Trophoblast cell (in vitro differentiated cells and primary cell): ENCODE measurements at regions not wholly inside any gene's neighbourhood (a gene's known extent, or its start where the extent isn't known, plus 50 kb on each side); places are given as distances from the start of the nearest gene placed in this dataset.

Experiments used
- DNase-seq, 2 donors: peaks; one replicate each; pipeline ENCODE4 v3.0.0-alpha.2; 2016
- H2AFZ ChIP-seq: 2 replicates; pipeline ENCODE4 v1.6.1; 2013; ENCODE audit warnings: low read length, moderate library complexity, mild to moderate bottlenecking; ENCODE audit not compliant: insufficient read depth, poor library complexity
- H2AK5ac ChIP-seq: 2 replicates; pipeline ENCODE4 v1.6.1; 2013; ENCODE audit warnings: mild to moderate bottlenecking, low read length
- H2BK120ac ChIP-seq: 2 replicates; pipeline ENCODE4 v1.6.1; 2013; ENCODE audit warnings: low read length, mild to moderate bottlenecking, moderate library complexity; ENCODE audit not compliant: insufficient read depth, poor library complexity
- H2BK12ac ChIP-seq: 2 replicates; pipeline ENCODE4 v1.6.1; 2013; ENCODE audit warnings: mild to moderate bottlenecking, low read length, moderate library complexity
- H2BK5ac ChIP-seq: 2 replicates; pipeline ENCODE4 v1.6.1; 2013; ENCODE audit warnings: low read length, low read depth, moderate library complexity, mild to moderate bottlenecking; ENCODE audit not compliant: poor library complexity
- H3K14ac ChIP-seq: 2 replicates; pipeline ENCODE4 v1.6.1; 2013; ENCODE audit warnings: mild to moderate bottlenecking, low read length
- H3K18ac ChIP-seq: 2 replicates; pipeline ENCODE4 v1.6.1; 2013; ENCODE audit warnings: mild to moderate bottlenecking, low read length
- H3K23ac ChIP-seq: 2 replicates; pipeline ENCODE4 v1.6.1; 2013; ENCODE audit warnings: low read length
- H3K27ac ChIP-seq: 2 replicates; pipeline ENCODE4 v1.5.1; 2013; ENCODE audit warnings: low read depth, mild to moderate bottlenecking, inconsistent platforms, low read length, moderate library complexity
- H3K27me3 ChIP-seq: 2 replicates; pipeline ENCODE4 v1.6.1; 2013; ENCODE audit warnings: inconsistent platforms, mild to moderate bottlenecking, low read length, moderate library complexity; ENCODE audit not compliant: insufficient read depth
- H3K36me3 ChIP-seq, 2 experiments: 1 replicate in 1 of 2; 2 replicates in 1 of 2; pipeline ENCODE4 v1.6.1; 2013; ENCODE audit warnings: low read length in 2 of 2, mild to moderate bottlenecking in 2 of 2, moderate library complexity in 1 of 2; ENCODE audit not compliant: insufficient read depth in 2 of 2, control insufficient read depth in 1 of 2
- H3K4ac ChIP-seq: 2 replicates; pipeline ENCODE4 v1.6.1; 2013; ENCODE audit warnings: low read depth, mild to moderate bottlenecking, low read length, moderate library complexity
- H3K4me1 ChIP-seq, 2 experiments: 1 replicate in 1 of 2; 2 replicates in 1 of 2; pipeline ENCODE4 v1.6.1; 2013; ENCODE audit warnings: low read length in 2 of 2, mild to moderate bottlenecking in 2 of 2, moderate library complexity in 1 of 2; ENCODE audit not compliant: insufficient read depth in 2 of 2, control insufficient read depth in 1 of 2
- H3K4me2 ChIP-seq: 2 replicates; pipeline ENCODE4 v1.6.1; 2013; ENCODE audit warnings: inconsistent platforms, mild to moderate bottlenecking, low read length, moderate library complexity
- H3K4me3 ChIP-seq: 2 replicates; pipeline ENCODE4 v1.5.1; 2013; ENCODE audit warnings: mild to moderate bottlenecking, low read depth, low read length, inconsistent platforms
- H3K79me1 ChIP-seq: one replicate; pipeline ENCODE4 v1.6.1; 2013; ENCODE audit warnings: low read length
- H3K79me2 ChIP-seq: 2 replicates; pipeline ENCODE4 v1.6.1; 2013; ENCODE audit warnings: low read length, mild to moderate bottlenecking; ENCODE audit not compliant: control insufficient read depth, insufficient read depth, poor library complexity
- H3K9ac ChIP-seq: 2 replicates; pipeline ENCODE4 v1.6.1; 2013; ENCODE audit warnings: mild to moderate bottlenecking, low read length
- H3K9me3 ChIP-seq: 2 replicates; pipeline ENCODE4 v1.6.1; 2013; ENCODE audit warnings: low read depth, mild to moderate bottlenecking, control low read depth, inconsistent platforms, low read length; ENCODE audit not compliant: insufficient read depth
- H4K12ac ChIP-seq: 2 replicates; pipeline ENCODE4 v1.6.1; 2013; ENCODE audit warnings: low read depth, mild to moderate bottlenecking, low read length, moderate library complexity
- H4K8ac ChIP-seq: 2 replicates; pipeline ENCODE4 v1.6.1; 2013; ENCODE audit warnings: low read depth, mild to moderate bottlenecking, low read length, moderate library complexity
- H4K91ac ChIP-seq: one replicate; pipeline ENCODE4 v1.6.1; 2013; ENCODE audit warnings: low read depth, mild to moderate bottlenecking, low read length, moderate library complexity
- WGBS: extraction: QIAGEN DNeasy Blood & Tissue Kit; methylation state at CpG from one replicate; pipeline ENCODE4 v1.1.7; 2013; ENCODE audit warnings: missing lambda C conversion rate; ENCODE audit not compliant: insufficient read length, insufficient coverage; ENCODE audit errors: extremely low coverage; 5-methylcytosine and 5-hydroxymethylcytosine counted together

DNA sequence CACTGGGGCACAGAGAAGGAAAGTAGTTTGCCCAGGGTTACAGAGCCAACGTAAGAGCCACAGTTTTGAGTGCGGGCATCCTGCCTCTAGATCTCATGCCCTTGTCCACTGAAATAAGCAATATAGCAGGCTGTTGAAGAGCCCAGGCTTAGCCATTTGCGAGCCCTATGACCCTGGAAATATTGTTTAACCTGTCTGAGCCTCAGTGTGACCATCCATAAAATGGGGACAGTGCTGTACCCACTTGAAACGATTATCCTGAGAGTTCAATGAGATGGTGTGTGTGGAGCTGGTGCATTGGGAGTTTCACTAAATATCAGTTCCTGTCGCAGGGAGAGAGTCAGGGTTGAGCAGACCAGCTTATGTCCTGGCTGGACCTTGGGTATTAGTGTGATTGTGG, 173.1 kb upstream of the KCNG1 start:
- no peak overlapping the region for H2BK120ac ChIP-seq

DNA sequence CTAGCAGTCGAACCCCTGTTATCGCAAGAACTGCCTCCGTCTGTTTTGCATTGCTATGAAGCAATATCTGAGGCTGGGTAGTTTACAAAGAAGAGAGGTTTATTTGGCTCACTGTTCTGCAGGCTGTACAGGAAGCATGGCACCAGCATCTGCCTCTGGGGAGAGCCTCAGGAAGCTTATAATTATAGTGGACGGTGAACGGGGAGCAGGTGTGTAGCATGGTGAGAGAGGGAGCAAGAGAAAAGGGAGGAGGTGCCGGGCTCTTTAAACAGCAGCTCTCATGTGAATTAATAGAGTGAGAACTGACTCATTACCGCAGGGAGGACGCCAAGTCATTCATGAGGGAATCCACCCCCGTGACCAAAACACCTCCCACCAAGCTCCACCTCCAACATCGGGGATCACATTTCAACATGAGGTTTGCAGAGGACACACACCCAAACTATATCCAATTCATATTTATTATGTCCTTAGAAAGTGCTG, 172.6 kb upstream of the KCNG1 start:
- Histone ChIP-seq H3K79me1 (no peaks in the 10 kb centered on the region), H3K36me3 (no peaks in the 10 kb centered on the region), H3K27me3 (no peaks in the 10 kb centered on the region), H3K4ac (no peak overlapping the region), H3K4me1 (peaks cover 3 to 7% of the 10 kb centered on the region in 2 experiments), H3K79me2 (no peaks in the 10 kb centered on the region), H2AFZ (no peak overlapping the region), H3K18ac (no peak overlapping the region), H3K23ac (no peak overlapping the region), H4K12ac (no peak overlapping the region), H2BK120ac (no peak overlapping the region), H3K14ac (no peak overlapping the region), H3K9ac (no peak overlapping the region), H3K4me3 (no peak overlapping the region), H3K4me2 (no peak overlapping the region), H4K91ac (no peak overlapping the region), H3K27ac (no peak overlapping the region), H2AK5ac (no peak overlapping the region), H3K9me3 (no peaks in the 10 kb centered on the region), H2BK12ac (no peak overlapping the region), H4K8ac (no peak overlapping the region), H2BK5ac (no peak overlapping the region)
- no peak for DNase-seq
- no CpG with 5 or more reads among the region's 10 CpGs for WGBS

More for the DNA sequence above, 173.1 kb upstream of the KCNG1 start:
- Histone ChIP-seq H2BK12ac (no peak overlapping the region), H3K4me1 (peaks cover 1 to 6% of the 10 kb centered on the region in 2 experiments), H3K4ac (no peak overlapping the region), H4K91ac (no peak overlapping the region), H3K27ac (no peak overlapping the region), H2AFZ (no peak overlapping the region), H3K9me3 (no peaks in the 10 kb centered on the region), H3K4me2 (no peak overlapping the region), H3K23ac (no peak overlapping the region), H3K14ac (no peak overlapping the region), H3K9ac (no peak overlapping the region), H3K27me3 (no peaks in the 10 kb centered on the region), H3K79me2 (no peaks in the 10 kb centered on the region), H3K4me3 (no peak overlapping the region), H3K18ac (no peak overlapping the region), H2AK5ac (no peak overlapping the region), H3K79me1 (no peaks in the 10 kb centered on the region), H4K8ac (no peak overlapping the region), H4K12ac (no peak overlapping the region), H2BK5ac (no peak overlapping the region), H3K36me3 (no peaks in the 10 kb centered on the region)
- no CpG with 5 or more reads among the region's 5 CpGs for WGBS
- no peak for DNase-seq

DNA sequence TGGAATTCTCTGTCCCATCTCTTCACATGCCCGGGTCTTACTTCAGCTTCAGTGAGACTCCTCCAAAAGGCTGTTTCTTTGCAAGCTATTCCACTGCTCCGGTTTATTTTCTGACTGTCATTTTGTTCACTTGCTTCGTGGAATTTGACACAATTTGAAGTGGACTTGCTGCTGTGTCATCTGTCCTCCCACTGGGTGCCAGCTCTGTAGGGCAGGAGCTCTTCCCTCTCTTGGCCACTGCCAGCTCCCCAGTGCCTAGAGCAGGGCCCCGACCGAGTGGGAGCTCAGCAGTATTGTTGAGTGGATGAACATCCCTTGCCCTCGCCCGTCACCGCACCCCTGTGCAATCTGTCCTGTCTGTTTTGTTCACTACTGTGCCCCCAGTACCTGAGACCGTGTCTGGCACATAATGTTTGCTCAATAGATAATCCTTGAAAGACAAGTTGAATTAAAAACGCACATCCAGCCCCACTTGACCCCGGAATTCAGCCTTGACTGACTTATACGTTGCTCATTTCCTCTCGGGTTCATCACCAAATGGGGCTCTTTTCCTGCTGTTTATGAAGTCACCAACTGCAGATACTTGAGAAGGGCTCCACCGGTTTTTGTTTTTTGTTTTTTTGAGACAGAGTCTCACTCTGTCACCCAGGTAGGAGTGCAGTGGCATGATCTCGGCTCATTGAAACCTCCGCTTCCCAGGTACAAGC, 170.3 kb upstream of the KCNG1 start:
- H3K79me2 ChIP-seq: no peaks in the 10 kb centered on the region
- H2BK5ac ChIP-seq: no peak overlapping the region
- no peak overlapping the region for H4K91ac ChIP-seq
- peaks cover 1% of the 10 kb centered on the region for H3K9me3 ChIP-seq
- H2AK5ac ChIP-seq: no peak overlapping the region
- no peaks in the 10 kb centered on the region for H3K79me1 ChIP-seq
- WGBS: no CpG with 5 or more reads among the region's 16 CpGs
- no peak overlapping the region for H3K23ac ChIP-seq
- peaks cover 6 to 7% of the 10 kb centered on the region in 2 experiments for H3K4me1 ChIP-seq
- H3K9ac ChIP-seq: no peak overlapping the region
- H2BK120ac ChIP-seq: no peak overlapping the region
- H4K8ac ChIP-seq: no peak overlapping the region
- no peaks in the 10 kb centered on the region for H3K36me3 ChIP-seq
- DNase-seq: no peak
- H2AFZ ChIP-seq: no peak overlapping the region
- H2BK12ac ChIP-seq: no peak overlapping the region
- H4K12ac ChIP-seq: no peak overlapping the region
- H3K4ac ChIP-seq: no peak overlapping the region
- no peak overlapping the region for H3K18ac ChIP-seq
- H3K4me2 ChIP-seq: no peak overlapping the region
- H3K27me3 ChIP-seq: no peaks in the 10 kb centered on the region
- H3K4me3 ChIP-seq: no peak overlapping the region
- no peak overlapping the region for H3K14ac ChIP-seq
- H3K27ac ChIP-seq: no peak overlapping the region

DNA sequence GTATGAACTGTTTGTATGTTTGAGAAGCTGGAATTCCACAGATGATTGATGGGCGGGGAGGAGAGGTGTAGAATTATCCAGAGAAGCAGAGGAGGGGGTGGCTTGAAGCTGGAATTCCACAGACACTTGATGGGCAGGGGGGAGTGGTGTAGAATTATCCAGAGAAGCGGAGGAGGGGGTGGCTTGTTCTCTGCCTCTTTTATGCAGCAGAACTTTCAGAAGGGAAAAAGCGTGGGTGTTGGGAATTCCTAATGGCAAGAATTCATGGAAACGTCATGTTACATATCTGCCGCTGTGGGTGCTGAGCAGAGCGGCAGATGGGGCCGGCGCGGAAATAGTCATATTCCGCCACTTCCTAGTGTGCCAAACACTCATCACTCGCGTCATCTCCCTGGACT, 167.9 kb upstream of the KCNG1 start:
- H3K4ac ChIP-seq: no peak overlapping the region
- no peaks in the 10 kb centered on the region for H3K36me3 ChIP-seq
- no peak overlapping the region for H2AFZ ChIP-seq
- peaks cover 6 to 7% of the 10 kb centered on the region in 2 experiments for H3K4me1 ChIP-seq
- H3K18ac ChIP-seq: no peak overlapping the region
- H4K91ac ChIP-seq: no peak overlapping the region
- no peak overlapping the region for H3K9ac ChIP-seq
- peak overlapping the region; percentile 24 for H3K4me2 ChIP-seq
- DNase-seq: no peak
- H2BK120ac ChIP-seq: no peak overlapping the region
- H3K79me2 ChIP-seq: no peaks in the 10 kb centered on the region
- no peaks in the 10 kb centered on the region for H3K27me3 ChIP-seq
- H2BK5ac ChIP-seq: no peak overlapping the region
- H3K23ac ChIP-seq: no peak overlapping the region
- no peak overlapping the region for H3K14ac ChIP-seq
- H2AK5ac ChIP-seq: no peak overlapping the region
- peak overlapping the region; percentile 47 for H2BK12ac ChIP-seq
- peaks cover 1% of the 10 kb centered on the region for H3K9me3 ChIP-seq
- no peaks in the 10 kb centered on the region for H3K79me1 ChIP-seq
- H3K4me3 ChIP-seq: no peak overlapping the region
- WGBS: no CpG with 5 or more reads among the region's 12 CpGs
- H3K27ac ChIP-seq: peak overlapping the region; percentile 47
- H4K12ac ChIP-seq: no peak overlapping the region
- no peak overlapping the region for H4K8ac ChIP-seq
